IMR-90 (cell line): ENCODE measurements at regions not wholly inside any gene's neighbourhood (a gene's known extent, or its start where the extent isn't known, plus 50 kb on each side); places are given as distances from the start of the nearest gene placed in this dataset.

Experiments used
- ATAC-seq: fragments of 200-7000 bp; cut with Tn5 transposase; 2 replicates; pipeline ENCODE4 v1.9.1; 2020; ENCODE audit warnings: low read depth, mild to moderate bottlenecking, moderate library complexity
- BruUV-seq: library from RNA; stranded (reverse); fragments of 400-500 nt; replicated peaks from 2 replicates; lab custom pipeline; 2021; lab: Mats Ljungman, UMichigan
- CTCF ChIA-PET: fragments of 300-600 bp; formaldehyde crosslinking; extraction: SDS; loops from one replicate; lab custom pipeline; 2021; ENCODE audit warnings: antibody characterized with exemption; lab: Yijun Ruan, JAX
- POLR2A ChIA-PET: fragments of 300-600 bp; sonication (Branson Sonifier 250); formaldehyde crosslinking; loops from one replicate; lab custom pipeline; 2022; ENCODE audit warnings: antibody characterized with exemption; ENCODE audit not compliant: unreplicated experiment; lab: Charles Lee
- DNase-seq: peaks from one replicate; pipeline ENCODE4 v3.0.0; 2013
- H2AFZ ChIP-seq: replicated peaks from 2 replicates; pipeline ENCODE3; 2013; ENCODE audit warnings: low read length, mild to moderate bottlenecking; ENCODE audit not compliant: poor library complexity
- H2AK5ac ChIP-seq: 2 replicates; pipeline ENCODE4 v1.6.1; 2013; ENCODE audit warnings: low read depth, low read length, inconsistent platforms
- H2AK9ac ChIP-seq: replicated peaks from 2 replicates; pipeline ENCODE3; 2013; ENCODE audit warnings: mild to moderate bottlenecking, low read depth, low read length, moderate library complexity; ENCODE audit not compliant: poor library complexity
- H2BK120ac ChIP-seq: 2 replicates; pipeline ENCODE4 v1.6.1; 2013; ENCODE audit warnings: low read depth, low read length, inconsistent platforms
- H2BK15ac ChIP-seq: 3 replicates; pipeline ENCODE4 v1.6.1; 2013; ENCODE audit warnings: low read depth, low read length, inconsistent platforms
- H2BK20ac ChIP-seq: 2 replicates; pipeline ENCODE4 v1.6.1; 2013; ENCODE audit warnings: low read depth, mild to moderate bottlenecking, inconsistent platforms, low read length, moderate library complexity
- H2BK5ac ChIP-seq: 2 replicates; pipeline ENCODE4 v1.6.1; 2013; ENCODE audit warnings: mild to moderate bottlenecking, low read depth, low read length, inconsistent platforms; ENCODE audit not compliant: poor library complexity, severe bottlenecking
- H3K14ac ChIP-seq: replicated peaks from 2 replicates; pipeline ENCODE4 v1.6.1; 2013; ENCODE audit warnings: low read depth, low read length, inconsistent platforms
- H3K18ac ChIP-seq: 2 replicates; pipeline ENCODE4 v1.6.1; 2013; ENCODE audit warnings: low read depth, low read length, control low read depth
- H3K23ac ChIP-seq: 2 replicates; pipeline ENCODE4 v1.6.1; 2013; ENCODE audit warnings: low read depth, low read length, inconsistent platforms
- H3K27ac ChIP-seq: 2 replicates; pipeline ENCODE4 v1.5.1; 2013; ENCODE audit warnings: mild to moderate bottlenecking, control low read depth, low read length; ENCODE audit not compliant: insufficient read depth
- H3K27me3 ChIP-seq: 2 replicates; pipeline ENCODE4 v1.6.1; 2013; ENCODE audit warnings: low read length; ENCODE audit not compliant: control insufficient read depth, insufficient read depth
- H3K36me3 ChIP-seq: 2 replicates; pipeline ENCODE4 v1.6.1; 2013; ENCODE audit warnings: low read length, mixed read lengths; ENCODE audit not compliant: control insufficient read depth, insufficient read depth
- H3K4ac ChIP-seq: 2 replicates; pipeline ENCODE4 v1.6.1; 2013; ENCODE audit warnings: low read depth, low read length, inconsistent platforms
- H3K4me1 ChIP-seq: 2 replicates; pipeline ENCODE4 v1.6.1; 2013; ENCODE audit warnings: low read length, mixed read lengths; ENCODE audit not compliant: control insufficient read depth, insufficient read depth
- H3K4me2 ChIP-seq: 2 replicates; pipeline ENCODE4 v1.6.1; 2013; ENCODE audit warnings: low read depth, mild to moderate bottlenecking, control low read depth, low read length, moderate library complexity
- H3K4me3 ChIP-seq: 2 replicates; pipeline ENCODE4 v1.5.1; 2013; ENCODE audit warnings: low read depth, mild to moderate bottlenecking, control low read depth, low read length, moderate library complexity; ENCODE audit not compliant: insufficient read depth
- H3K56ac ChIP-seq: 2 replicates; pipeline ENCODE4 v1.6.1; 2013; ENCODE audit warnings: low read length, inconsistent platforms; ENCODE audit not compliant: insufficient read depth; ENCODE audit errors: extremely low read depth
- H3K79me1 ChIP-seq, 2 experiments: 2 replicates each; pipeline ENCODE4 v1.6.1; 2013; ENCODE audit warnings: low read length in 2 of 2, inconsistent platforms in 1 of 2, low read depth in 1 of 2
- H3K9ac ChIP-seq: 2 replicates; pipeline ENCODE4 v1.6.1; 2013; ENCODE audit warnings: low read depth, low read length, control low read depth
- H3K9me1 ChIP-seq: 2 replicates; pipeline ENCODE4 v1.6.1; 2013; ENCODE audit warnings: low read length, inconsistent platforms; ENCODE audit not compliant: insufficient read depth
- H3K9me3 ChIP-seq: 2 replicates; pipeline ENCODE4 v1.6.1; 2013; ENCODE audit warnings: low read length; ENCODE audit not compliant: control insufficient read depth, insufficient read depth
- H4K20me1 ChIP-seq: 2 replicates; pipeline ENCODE4 v1.6.1; 2013; ENCODE audit warnings: low read length, inconsistent platforms; ENCODE audit not compliant: insufficient read depth
- H4K5ac ChIP-seq: 2 replicates; pipeline ENCODE4 v1.6.1; 2013; ENCODE audit warnings: mild to moderate bottlenecking, low read depth, low read length, control low read depth
- H4K8ac ChIP-seq, 2 experiments: 2 replicates each; pipeline ENCODE4 v1.6.1; 2013; ENCODE audit warnings: low read depth in 2 of 2, low read length in 2 of 2, control low read depth in 1 of 2, inconsistent platforms in 1 of 2
- H4K91ac ChIP-seq: 2 replicates; pipeline ENCODE4 v1.6.1; 2013; ENCODE audit warnings: low read depth, low read length, inconsistent platforms; ENCODE audit not compliant: insufficient read depth
- BHLHE40 ChIP-seq: fragments of 150-350 bp; IDR thresholded peaks from 2 replicates; pipeline ENCODE4 v1.6.1; 2016; ENCODE audit warnings: mild to moderate bottlenecking, low read depth, low read length
- CEBPB ChIP-seq: IDR thresholded peaks from 2 replicates; pipeline ENCODE4 v1.6.1; 2012; ENCODE audit warnings: low read depth, low read length, improper control_type of control experiment
- CHD1 ChIP-seq: IDR thresholded peaks from 2 replicates; pipeline ENCODE4 v1.6.1; 2012; ENCODE audit warnings: low read depth, low read length, improper control_type of control experiment
- CTCF ChIP-seq: conservative IDR thresholded peaks from 2 replicates; pipeline ENCODE4 v1.5.1; 2012; ENCODE audit warnings: mild to moderate bottlenecking, low read depth, low read length, improper control_type of control experiment
- FOS ChIP-seq: fragments of 150-350 bp; IDR thresholded peaks from 2 replicates; pipeline ENCODE4 v1.6.1; 2016; ENCODE audit warnings: low read depth, low read length
- MAFK ChIP-seq: IDR thresholded peaks from 2 replicates; pipeline ENCODE4 v1.6.1; 2012; ENCODE audit warnings: low read depth, low read length, improper control_type of control experiment
- MAZ ChIP-seq: IDR thresholded peaks from 2 replicates; pipeline ENCODE4 v1.6.1; 2012; ENCODE audit warnings: low read depth, mild to moderate bottlenecking, low read length, improper control_type of control experiment, moderate library complexity, borderline replicate concordance
- MXI1 ChIP-seq: IDR thresholded peaks from 2 replicates; pipeline ENCODE4 v1.6.1; 2012; ENCODE audit warnings: low read depth, mild to moderate bottlenecking, low read length, moderate library complexity, borderline replicate concordance
- NFE2L2 ChIP-seq: fragments of 150-350 bp; IDR thresholded peaks from 2 replicates; pipeline ENCODE4 v1.6.1; 2016; ENCODE audit warnings: low read depth, mild to moderate bottlenecking, low read length
- POLR2A ChIP-seq: IDR thresholded peaks from 2 replicates; pipeline ENCODE4 v1.6.1; 2012; ENCODE audit warnings: mild to moderate bottlenecking, low read depth, low read length
- RAD21 ChIP-seq: IDR thresholded peaks from 2 replicates; pipeline ENCODE4 v1.6.1; 2012; ENCODE audit warnings: low read length, improper control_type of control experiment
- RCOR1 ChIP-seq: IDR thresholded peaks from 2 replicates; pipeline ENCODE4 v1.6.1; 2012; ENCODE audit warnings: mild to moderate bottlenecking, low read length, improper control_type of control experiment; ENCODE audit not compliant: insufficient replicate concordance
- RFX5 ChIP-seq: IDR thresholded peaks from 2 replicates; pipeline ENCODE4 v1.8.0; 2012; ENCODE audit warnings: low read depth, mild to moderate bottlenecking, low read length, moderate library complexity
- SMC3 ChIP-seq: fragments of 150-350 bp; IDR thresholded peaks from 2 replicates; pipeline ENCODE4 v1.6.1; 2016; ENCODE audit warnings: low read depth, mild to moderate bottlenecking, antibody characterized with exemption, low read length, moderate library complexity
- USF2 ChIP-seq: fragments of 150-350 bp; IDR thresholded peaks from 2 replicates; pipeline ENCODE4 v1.6.1; 2017; ENCODE audit warnings: mild to moderate bottlenecking, antibody characterized with exemption, low read length, low read depth
- WGBS, 2 experiments: methylation state at CpG; one replicate each; pipeline versions ENCODE4 v1.1.5 to v1.1.7; 2013; ENCODE audit warnings: missing lambda C conversion rate in 2 of 2; ENCODE audit not compliant: insufficient read length in 1 of 2; ENCODE audit errors: extremely low coverage in 2 of 2; 5-methylcytosine and 5-hydroxymethylcytosine counted together
- dilution Hi-C: fragments of 300-500 bp; cut with HindIII; formaldehyde crosslinking; loops from one replicate; pipeline ENCODE4 v1.14.3; 2018; ENCODE audit warnings: low sequenced_read_pairs; ENCODE audit not compliant: unreplicated experiment
- in situ Hi-C: fragments of 300-500 bp; cut with MboI; formaldehyde crosslinking; loops from 3 replicates; pipeline ENCODE4 v1.14.3; 2019; ENCODE audit warnings: low sequenced_read_pairs, inconsistent platforms, mixed read lengths
- intact Hi-C: fragments of 100-400 bp; cut with micrococcal nuclease; formaldehyde crosslinking; loops from 2 replicates; pipeline ENCODE4 v1.10.0; 2022
- TF ChIP-seq, protein P1 (sequence below): fragments of 150-350 bp; IDR thresholded peaks from 2 replicates; pipeline ENCODE4 v1.6.1; 2016; ENCODE audit warnings: low read depth, mild to moderate bottlenecking, low read length, moderate library complexity, borderline replicate concordance

GRCh38 chr1:238141353-238141752 is 250.6 kb upstream of the ZP4 start:
- TF ChIP-seq NFE2L2 = no peak
- no peak for TF ChIP-seq MAZ
- no peak for TF ChIP-seq SMC3
- no peak for TF ChIP-seq MXI1
- no peak for TF ChIP-seq MAFK
- TF ChIP-seq, protein P1, sequence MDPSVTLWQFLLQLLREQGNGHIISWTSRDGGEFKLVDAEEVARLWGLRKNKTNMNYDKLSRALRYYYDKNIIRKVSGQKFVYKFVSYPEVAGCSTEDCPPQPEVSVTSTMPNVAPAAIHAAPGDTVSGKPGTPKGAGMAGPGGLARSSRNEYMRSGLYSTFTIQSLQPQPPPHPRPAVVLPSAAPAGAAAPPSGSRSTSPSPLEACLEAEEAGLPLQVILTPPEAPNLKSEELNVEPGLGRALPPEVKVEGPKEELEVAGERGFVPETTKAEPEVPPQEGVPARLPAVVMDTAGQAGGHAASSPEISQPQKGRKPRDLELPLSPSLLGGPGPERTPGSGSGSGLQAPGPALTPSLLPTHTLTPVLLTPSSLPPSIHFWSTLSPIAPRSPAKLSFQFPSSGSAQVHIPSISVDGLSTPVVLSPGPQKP = no peak
- TF ChIP-seq RAD21 = no peak
- TF ChIP-seq RCOR1 = no peak
- no peak for TF ChIP-seq POLR2A
- no peak for TF ChIP-seq FOS
- no peak for TF ChIP-seq USF2
- TF ChIP-seq RFX5 = no peak
- no peak for TF ChIP-seq CTCF
- TF ChIP-seq BHLHE40 = no peak
- TF ChIP-seq CHD1 = no peak
- no peak for TF ChIP-seq CEBPB
- no peak overlapping the region for H3K4ac ChIP-seq

More at GRCh38 chr1:238141353-238141752, 250.6 kb upstream of the ZP4 start:
- no peak overlapping the region for H4K8ac ChIP-seq
- no peak overlapping the region for H2AK5ac ChIP-seq
- H3K27ac ChIP-seq = no peak overlapping the region
- no TSS peak for BruUV-seq
- no peak overlapping the region for H3K4me3 ChIP-seq
- intact Hi-C loops = no loop called here
- dilution Hi-C loops = no loop called here
- DNase-seq (no peak), ATAC-seq (no peak)
- no peak overlapping the region for H3K14ac ChIP-seq
- no peaks in the 10 kb centered on the region for H3K4me1 ChIP-seq
- no peak overlapping the region for H2BK5ac ChIP-seq
- H3K79me1 ChIP-seq = no peaks in the 10 kb centered on the region
- H3K9me3 ChIP-seq = peaks cover 11% of the 10 kb centered on the region
- H3K27me3 ChIP-seq = no peaks in the 10 kb centered on the region
- H3K9me1 ChIP-seq = no peaks in the 10 kb centered on the region
- H2BK20ac ChIP-seq = no peak overlapping the region
- no peak overlapping the region for H4K91ac ChIP-seq
- ChIA-PET CTCF (no interaction called here), POLR2A (no interaction called here)
- H2AK9ac ChIP-seq = no peak overlapping the region
- WGBS, 2 experiments = no CpG with 5 or more reads among the region's 1 CpG
- in situ Hi-C loops = no loop called here
- no peak overlapping the region for H2BK120ac ChIP-seq
- H3K4me2 ChIP-seq = no peak overlapping the region
- H3K36me3 ChIP-seq = no peaks in the 10 kb centered on the region
- H3K56ac ChIP-seq = no peak overlapping the region
- no peak overlapping the region for H2BK15ac ChIP-seq
- no peak overlapping the region for H4K5ac ChIP-seq
- H3K9ac ChIP-seq = no peak overlapping the region
- H2AFZ ChIP-seq = no peak overlapping the region
- no peak overlapping the region for H3K18ac ChIP-seq
- no peaks in the 10 kb centered on the region for H4K20me1 ChIP-seq
- H3K23ac ChIP-seq = no peak overlapping the region
